GM21367 (cell line): ENCODE measurements at regions not wholly inside any gene's neighbourhood (a gene's known extent, or its start where the extent isn't known, plus 50 kb on each side); places are given as distances from the start of the nearest gene placed in this dataset.
"Not testable (repeated sequence)": the region's sequence is repeated elsewhere in the genome, so short reads cannot be mapped to it uniquely, and the experiment has no call there.

Experiments used
- ATAC-seq: cut with Tn5 transposase; IDR thresholded peaks from one replicate; pipeline ENCODE4 v1.9.1; 2021; ENCODE audit not compliant: unreplicated experiment

- ATAC-seq: no peak
Measured at GRCh38 chr17:27049104-27049784, 244.7 kb upstream of the WSB1 start.

- ATAC-seq: no peak
Measured at GRCh38 chr17:27065588-27065987, 228.3 kb upstream of the WSB1 start.

- ATAC-seq: no peak
Measured at GRCh38 chr17:27066315-27066714, 227.6 kb upstream of the WSB1 start.

- ATAC-seq: no peak
Measured at GRCh38 chr17:27069842-27070508, 223.9 kb upstream of the WSB1 start.

GRCh38 chr17:27070836-27071235 lies 223.1 kb upstream of the WSB1 start:
- ATAC-seq: no peak

GRCh38 chr17:27072885-27073284 lies 221.0 kb upstream of the WSB1 start:
- no peak for ATAC-seq

GRCh38 chr17:27076814-27077213 lies 217.1 kb upstream of the WSB1 start:
- no peak for ATAC-seq

GRCh38 chr17:27078296-27078695 lies 215.6 kb upstream of the WSB1 start:
- ATAC-seq: no peak

- no peak for ATAC-seq
Measured at GRCh38 chr17:27079660-27080059, 214.3 kb upstream of the WSB1 start.

GRCh38 chr17:27081002-27081638 lies 212.8 kb upstream of the WSB1 start:
- ATAC-seq: no peak

GRCh38 chr17:27082023-27082774 lies 211.7 kb upstream of the WSB1 start:
- no peak for ATAC-seq

- ATAC-seq: no peak
Measured at GRCh38 chr17:27082775-27083154, 211.1 kb upstream of the WSB1 start.

GRCh38 chr17:27083408-27084185 lies 210.3 kb upstream of the WSB1 start:
- ATAC-seq: no peak

GRCh38 chr17:27085517-27085916 lies 208.4 kb upstream of the WSB1 start:
- no peak for ATAC-seq

GRCh38 chr17:27086526-27086925 lies 207.4 kb upstream of the WSB1 start:
- no peak for ATAC-seq

GRCh38 chr17:27087935-27088766 lies 205.8 kb upstream of the WSB1 start:
- no peak for ATAC-seq

GRCh38 chr17:27088767-27089078 lies 205.2 kb upstream of the WSB1 start:
- no peak for ATAC-seq

- not testable (repeated sequence) for ATAC-seq
Measured at GRCh38 chr17:27089079-27089928, 204.6 kb upstream of the WSB1 start.

GRCh38 chr17:27089929-27090247 lies 204.0 kb upstream of the WSB1 start:
- no peak for ATAC-seq
